ENCODE measurements at regions not wholly inside any gene's neighbourhood (a gene's known extent, or its start where the extent isn't known, plus 50 kb on each side); places are given as distances from the start of the nearest gene placed in this dataset.

DNA sequence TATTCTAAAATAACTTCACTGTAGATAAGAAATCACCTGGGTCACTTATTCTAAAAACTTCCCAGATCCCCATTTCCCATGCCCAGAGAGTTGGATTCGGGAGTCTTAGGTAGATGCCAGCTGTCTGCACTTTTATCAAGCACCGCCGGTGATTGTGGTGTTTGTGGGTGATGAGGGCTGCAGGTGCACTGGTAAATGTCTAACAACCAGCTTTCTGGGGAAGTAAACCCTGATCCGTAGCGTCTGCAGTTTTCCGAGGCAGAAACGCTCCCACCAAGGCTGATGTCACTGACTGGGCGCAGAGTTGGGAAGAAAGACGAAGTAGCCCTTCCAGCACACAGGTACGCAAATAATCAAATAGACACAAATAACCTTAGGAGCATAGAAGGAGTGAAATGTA, 152.2 kb upstream of the KCNG1 start:
- Histone ChIP-seq H3K36me3 (ENCODE audit: control insufficient read depth in 2 of 2, extremely low read depth in 1 of 2, insufficient read depth in 2 of 2, low read length in 2 of 2) (no peaks in the 10 kb centered on the region), H3K4me2 (ENCODE audit: control insufficient read depth, extremely low read depth, insufficient read depth, low read depth, low read length) (no peak overlapping the region), H3K4me3 (ENCODE audit: control insufficient read depth in 2 of 3, extremely low read depth in 1 of 3, insufficient read depth in 2 of 3, low read depth in 1 of 3, low read length in 3 of 3) (no peak overlapping the region), H3K9me1 (ENCODE audit: control insufficient read depth, extremely low read depth, insufficient read depth, low read length) (no peaks in the 10 kb centered on the region), H3K27ac (ENCODE audit: control insufficient read depth, insufficient read depth, low read length) (no peak overlapping the region), H2AFZ (ENCODE audit: control insufficient read depth, low read length) (no peak overlapping the region), H3K9ac (ENCODE audit: control insufficient read depth, extremely low read depth, insufficient read depth, low read length) (no peak overlapping the region), H4K20me1 (ENCODE audit: control insufficient read depth, extremely low read depth, insufficient read depth, low read length) (no peaks in the 10 kb centered on the region), H3K9me3 (ENCODE audit: control insufficient read depth, low read depth, low read length) (no peaks in the 10 kb centered on the region), H3K27me3 (ENCODE audit: control insufficient read depth, extremely low read depth, insufficient read depth, low read length) (peaks cover 1% of the 10 kb centered on the region), H3K4me1 (ENCODE audit: control insufficient read depth, extremely low read depth, insufficient read depth, low read length) (peaks cover 8% of the 10 kb centered on the region), H3K79me2 (ENCODE audit: control insufficient read depth, insufficient read depth, low read length) (no peaks in the 10 kb centered on the region)
- dilution Hi-C loops (cut with MboI; ENCODE audit: extremely low pct_ligation_motif_present, low sequenced_read_pairs), result no loop called here
- FAIRE-seq (no peak), DNase-seq (ENCODE audit: low read depth, low spot score) (no peak)
- TF ChIP-seq CTCF (optimal IDR thresholded peaks at IDR 0.05 in 1 of 3, IDR thresholded peaks at IDR 0.05 in 1 of 3, conservative IDR thresholded peaks at IDR 0.05 in 1 of 3; ENCODE audit: extremely low read depth in 1 of 3, insufficient read depth in 2 of 3, low read length in 3 of 3), result no peak

GRCh38 chr20:51174536-51174935, 151.6 kb upstream of the KCNG1 start:
- no peak overlapping the region for H3K9ac ChIP-seq (ENCODE audit: control insufficient read depth, extremely low read depth, insufficient read depth, low read length)
- DNase-seq (ENCODE audit: low read depth, low spot score) (no peak), FAIRE-seq (no peak)
- no peak overlapping the region for H3K4me3 ChIP-seq (ENCODE audit: control insufficient read depth in 2 of 3, extremely low read depth in 1 of 3, insufficient read depth in 2 of 3, low read depth in 1 of 3, low read length in 3 of 3)
- H3K27ac ChIP-seq (ENCODE audit: control insufficient read depth, insufficient read depth, low read length), result no peak overlapping the region
- no peak for TF ChIP-seq EZH2 (IDR thresholded peaks at IDR 0.05; ENCODE audit: low read length)
- no peak for TF ChIP-seq CTCF (optimal IDR thresholded peaks at IDR 0.05 in 1 of 3, IDR thresholded peaks at IDR 0.05 in 1 of 3, conservative IDR thresholded peaks at IDR 0.05 in 1 of 3; ENCODE audit: extremely low read depth in 1 of 3, insufficient read depth in 2 of 3, low read length in 3 of 3)
- H3K27me3 ChIP-seq (ENCODE audit: control insufficient read depth, extremely low read depth, insufficient read depth, low read length), result no peaks in the 10 kb centered on the region
- H3K4me1 ChIP-seq (ENCODE audit: control insufficient read depth, extremely low read depth, insufficient read depth, low read length), result peaks cover 8% of the 10 kb centered on the region
- H4K20me1 ChIP-seq (ENCODE audit: control insufficient read depth, extremely low read depth, insufficient read depth, low read length), result no peaks in the 10 kb centered on the region
- H3K79me2 ChIP-seq (ENCODE audit: control insufficient read depth, insufficient read depth, low read length), result no peaks in the 10 kb centered on the region
- no peak overlapping the region for H3K4me2 ChIP-seq (ENCODE audit: control insufficient read depth, extremely low read depth, insufficient read depth, low read depth, low read length)
- H3K9me1 ChIP-seq (ENCODE audit: control insufficient read depth, extremely low read depth, insufficient read depth, low read length), result no peaks in the 10 kb centered on the region
- no peaks in the 10 kb centered on the region for H3K36me3 ChIP-seq (ENCODE audit: control insufficient read depth in 2 of 2, extremely low read depth in 1 of 2, insufficient read depth in 2 of 2, low read length in 2 of 2)
- no peaks in the 10 kb centered on the region for H3K9me3 ChIP-seq (ENCODE audit: control insufficient read depth, low read depth, low read length)
- dilution Hi-C loops (cut with MboI; ENCODE audit: extremely low pct_ligation_motif_present, low sequenced_read_pairs), result no loop called here
- no peak overlapping the region for H2AFZ ChIP-seq (ENCODE audit: control insufficient read depth, low read length)
